Esophagus squamous epithelium (tissue), 4 donors: ENCODE measurements at regions not wholly inside any gene's neighbourhood (a gene's known extent, or its start where the extent isn't known, plus 50 kb on each side); places are given as distances from the start of the nearest gene placed in this dataset.

Source experiments
- CTCF ChIP-seq, 6 experiments: fragments of 450-650 bp in 4 of 6; fragments of 200-600 bp in 2 of 6; sonication (generic) in 2 of 6; IDR thresholded peaks; one replicate each; pipeline ENCODE4 v1.5.1; 2016 to 2019; ENCODE audit warnings: antibody characterized with exemption in 6 of 6, mild to moderate bottlenecking in 4 of 6, moderate library complexity in 4 of 6
- POLR2A ChIP-seq, 4 donors: fragments of 450-650 bp; IDR thresholded peaks; one replicate each; pipeline ENCODE4 v1.6.1; 2017; ENCODE audit warnings: antibody characterized with exemption in 4 of 4, mild to moderate bottlenecking in 4 of 4, moderate library complexity in 3 of 4

GRCh38 chr16:85463672-85464382 lies 149.3 kb upstream of the GSE1 start:
- TF ChIP-seq POLR2A (IDR thresholded peaks at IDR 0.05): no peak
- no peak for TF ChIP-seq CTCF (IDR thresholded peaks at IDR 0.05)
